HL-60 (cell line): ENCODE measurements at regions not wholly inside any gene's neighbourhood (a gene's known extent, or its start where the extent isn't known, plus 50 kb on each side); places are given as distances from the start of the nearest gene placed in this dataset.

ENCODE experiments used
- DNase-seq, 2 experiments: peaks; one replicate each; pipeline ENCODE4 v3.0.0-alpha.2; 2010 to 2020; ENCODE audit warnings: low read depth in 1 of 2, low spot score in 1 of 2
- H3K27ac ChIP-seq: fragments of 250-450 bp; sonication (Bioruptor Pico); replicated peaks from 2 replicates; pipeline ENCODE4 v1.5.1; 2020; ENCODE audit warnings: mild to moderate bottlenecking, moderate library complexity
- H3K27me3 ChIP-seq: fragments of 250-450 bp; sonication (Bioruptor Pico); 2 replicates; pipeline ENCODE4 v1.5.1; 2021; ENCODE audit warnings: mild to moderate bottlenecking, moderate library complexity; ENCODE audit not compliant: insufficient read depth, poor library complexity, severe bottlenecking
- H3K4me3 ChIP-seq: replicated peaks from 2 replicates; pipeline ENCODE4 v1.5.1; 2011; ENCODE audit warnings: mild to moderate bottlenecking, control low read depth, low read length; ENCODE audit not compliant: insufficient read depth
- GABPA ChIP-seq: IDR thresholded peaks from 2 replicates; pipeline ENCODE4 v1.6.1; 2012; ENCODE audit warnings: low read depth
- POLR2AphosphoS5 ChIP-seq: IDR thresholded peaks from 2 replicates; pipeline ENCODE4 v1.6.1; 2012; ENCODE audit warnings: low read depth
- SPI1 ChIP-seq: IDR thresholded peaks from 2 replicates; pipeline ENCODE4 v1.6.1; 2012; ENCODE audit warnings: low read depth, mild to moderate bottlenecking, borderline replicate concordance
- TF ChIP-seq, protein P1 (sequence below): IDR thresholded peaks from one replicate; pipeline ENCODE4 v1.5.1; 2011; ENCODE audit warnings: low read length, control low read depth, inconsistent platforms; ENCODE audit not compliant: insufficient read depth
- TF ChIP-seq, protein P2 (sequence below): IDR thresholded peaks from 2 replicates; pipeline ENCODE4 v1.6.1; 2012; ENCODE audit warnings: low read depth; ENCODE audit not compliant: insufficient replicate concordance

- TF ChIP-seq, protein P1, sequence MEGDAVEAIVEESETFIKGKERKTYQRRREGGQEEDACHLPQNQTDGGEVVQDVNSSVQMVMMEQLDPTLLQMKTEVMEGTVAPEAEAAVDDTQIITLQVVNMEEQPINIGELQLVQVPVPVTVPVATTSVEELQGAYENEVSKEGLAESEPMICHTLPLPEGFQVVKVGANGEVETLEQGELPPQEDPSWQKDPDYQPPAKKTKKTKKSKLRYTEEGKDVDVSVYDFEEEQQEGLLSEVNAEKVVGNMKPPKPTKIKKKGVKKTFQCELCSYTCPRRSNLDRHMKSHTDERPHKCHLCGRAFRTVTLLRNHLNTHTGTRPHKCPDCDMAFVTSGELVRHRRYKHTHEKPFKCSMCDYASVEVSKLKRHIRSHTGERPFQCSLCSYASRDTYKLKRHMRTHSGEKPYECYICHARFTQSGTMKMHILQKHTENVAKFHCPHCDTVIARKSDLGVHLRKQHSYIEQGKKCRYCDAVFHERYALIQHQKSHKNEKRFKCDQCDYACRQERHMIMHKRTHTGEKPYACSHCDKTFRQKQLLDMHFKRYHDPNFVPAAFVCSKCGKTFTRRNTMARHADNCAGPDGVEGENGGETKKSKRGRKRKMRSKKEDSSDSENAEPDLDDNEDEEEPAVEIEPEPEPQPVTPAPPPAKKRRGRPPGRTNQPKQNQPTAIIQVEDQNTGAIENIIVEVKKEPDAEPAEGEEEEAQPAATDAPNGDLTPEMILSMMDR = no peak
- TF ChIP-seq POLR2AphosphoS5 (no peak), GABPA (no peak)
- Histone ChIP-seq H3K4me3 (no peak overlapping the region), H3K27ac (no peak overlapping the region), H3K27me3 (no peaks in the 10 kb centered on the region)
- DNase-seq = no peak
These were observed 87.8 kb upstream of the CENPW start for GRCh38 chr6:126252154-126252553.

GRCh38 chr6:126253431-126253830 is 86.5 kb upstream of the CENPW start:
- H3K27ac ChIP-seq = no peak overlapping the region
- no peak for DNase-seq
- TF ChIP-seq POLR2AphosphoS5 (no peak), SPI1 (no peak), GABPA (no peak)
- TF ChIP-seq, protein P1 = no peak
- TF ChIP-seq, protein P2, sequence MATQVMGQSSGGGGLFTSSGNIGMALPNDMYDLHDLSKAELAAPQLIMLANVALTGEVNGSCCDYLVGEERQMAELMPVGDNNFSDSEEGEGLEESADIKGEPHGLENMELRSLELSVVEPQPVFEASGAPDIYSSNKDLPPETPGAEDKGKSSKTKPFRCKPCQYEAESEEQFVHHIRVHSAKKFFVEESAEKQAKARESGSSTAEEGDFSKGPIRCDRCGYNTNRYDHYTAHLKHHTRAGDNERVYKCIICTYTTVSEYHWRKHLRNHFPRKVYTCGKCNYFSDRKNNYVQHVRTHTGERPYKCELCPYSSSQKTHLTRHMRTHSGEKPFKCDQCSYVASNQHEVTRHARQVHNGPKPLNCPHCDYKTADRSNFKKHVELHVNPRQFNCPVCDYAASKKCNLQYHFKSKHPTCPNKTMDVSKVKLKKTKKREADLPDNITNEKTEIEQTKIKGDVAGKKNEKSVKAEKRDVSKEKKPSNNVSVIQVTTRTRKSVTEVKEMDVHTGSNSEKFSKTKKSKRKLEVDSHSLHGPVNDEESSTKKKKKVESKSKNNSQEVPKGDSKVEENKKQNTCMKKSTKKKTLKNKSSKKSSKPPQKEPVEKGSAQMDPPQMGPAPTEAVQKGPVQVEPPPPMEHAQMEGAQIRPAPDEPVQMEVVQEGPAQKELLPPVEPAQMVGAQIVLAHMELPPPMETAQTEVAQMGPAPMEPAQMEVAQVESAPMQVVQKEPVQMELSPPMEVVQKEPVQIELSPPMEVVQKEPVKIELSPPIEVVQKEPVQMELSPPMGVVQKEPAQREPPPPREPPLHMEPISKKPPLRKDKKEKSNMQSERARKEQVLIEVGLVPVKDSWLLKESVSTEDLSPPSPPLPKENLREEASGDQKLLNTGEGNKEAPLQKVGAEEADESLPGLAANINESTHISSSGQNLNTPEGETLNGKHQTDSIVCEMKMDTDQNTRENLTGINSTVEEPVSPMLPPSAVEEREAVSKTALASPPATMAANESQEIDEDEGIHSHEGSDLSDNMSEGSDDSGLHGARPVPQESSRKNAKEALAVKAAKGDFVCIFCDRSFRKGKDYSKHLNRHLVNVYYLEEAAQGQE = no peak
- no peak overlapping the region for H3K4me3 ChIP-seq
- no peaks in the 10 kb centered on the region for H3K27me3 ChIP-seq

DNA sequence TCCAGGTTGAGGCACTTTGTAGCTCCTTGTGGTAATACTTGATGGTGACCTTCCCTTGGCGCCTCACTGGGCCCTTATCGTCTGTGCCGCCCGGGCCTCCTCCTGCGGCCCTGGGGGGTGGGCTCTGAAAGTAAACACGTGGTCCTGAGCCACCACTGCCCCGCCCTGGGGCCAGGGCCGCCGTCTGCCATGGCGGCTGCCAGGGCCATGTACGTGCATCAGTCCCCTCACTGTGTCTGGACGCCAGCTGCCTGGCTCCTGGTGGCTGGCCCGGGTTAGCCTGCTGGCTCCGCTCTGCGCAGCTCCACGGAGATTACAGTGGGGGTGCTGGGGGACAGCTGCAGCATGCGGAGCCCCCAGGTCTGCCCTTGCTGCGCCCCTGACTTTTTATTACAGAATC is 81.8 kb upstream of the CENPW start:
- Histone ChIP-seq H3K27ac (no peak overlapping the region), H3K4me3 (no peak overlapping the region), H3K27me3 (no peaks in the 10 kb centered on the region)
- no peak for DNase-seq
- TF ChIP-seq GABPA (no peak), SPI1 (no peak), POLR2AphosphoS5 (no peak)
- TF ChIP-seq, protein P2 = no peak
- TF ChIP-seq, protein P1 = no peak

- no peak overlapping the region for H3K4me3 ChIP-seq
- TF ChIP-seq, protein P1 = no peak
- DNase-seq = no peak
- H3K27ac ChIP-seq = no peak overlapping the region
- H3K27me3 ChIP-seq = no peaks in the 10 kb centered on the region
These were observed 78.0 kb upstream of the CENPW start for GRCh38 chr6:126261792-126262421.
